NAMALWA (cell line): ENCODE measurements at regions not wholly inside any gene's neighbourhood (a gene's known extent, or its start where the extent isn't known, plus 50 kb on each side); places are given as distances from the start of the nearest gene placed in this dataset.

ENCODE experiments used
- DNase-seq: peaks from one replicate; pipeline ENCODE4 v3.0.0-alpha.2; 2015; ENCODE audit warnings: low spot score

DNA sequence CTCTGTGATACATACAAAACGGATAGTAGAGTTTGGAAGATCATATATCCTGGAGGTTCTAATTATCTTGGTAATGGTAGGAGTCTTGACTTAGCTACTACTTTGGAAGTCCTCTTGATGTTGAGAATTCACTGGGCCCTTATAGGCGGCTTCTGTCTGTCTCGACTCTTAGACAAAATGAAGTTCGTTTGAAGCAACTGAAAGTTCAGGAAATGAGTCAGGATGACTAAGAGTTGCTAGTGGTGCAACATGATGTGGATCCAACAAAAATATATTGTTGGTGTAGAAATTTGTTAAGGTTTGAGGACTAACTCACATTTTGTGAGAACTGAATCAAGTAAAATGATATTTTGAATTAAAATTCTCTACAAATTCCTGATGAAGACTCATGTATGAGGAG, 272.7 kb downstream of the AEBP2 start:
- DNase-seq, result no peak

DNA sequence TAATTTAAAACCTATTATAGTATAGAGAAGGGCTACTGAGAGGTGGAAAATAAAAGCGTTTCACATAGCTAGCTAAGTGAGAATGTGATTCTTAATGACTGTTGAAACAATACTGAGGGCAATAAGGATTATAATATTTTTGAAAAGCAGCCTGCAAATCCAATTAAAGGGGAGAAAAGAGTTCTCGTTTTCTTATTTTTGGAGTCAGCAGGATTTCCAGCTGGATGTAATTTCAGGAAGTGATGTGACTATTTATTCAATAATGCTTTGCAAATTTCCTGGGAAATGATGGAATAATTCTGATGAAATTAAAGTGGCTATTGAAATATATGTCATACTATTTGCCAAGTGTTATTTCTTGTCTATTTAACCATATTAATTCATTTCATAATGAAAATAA, 279.1 kb downstream of the AEBP2 start:
- no peak for DNase-seq

DNA sequence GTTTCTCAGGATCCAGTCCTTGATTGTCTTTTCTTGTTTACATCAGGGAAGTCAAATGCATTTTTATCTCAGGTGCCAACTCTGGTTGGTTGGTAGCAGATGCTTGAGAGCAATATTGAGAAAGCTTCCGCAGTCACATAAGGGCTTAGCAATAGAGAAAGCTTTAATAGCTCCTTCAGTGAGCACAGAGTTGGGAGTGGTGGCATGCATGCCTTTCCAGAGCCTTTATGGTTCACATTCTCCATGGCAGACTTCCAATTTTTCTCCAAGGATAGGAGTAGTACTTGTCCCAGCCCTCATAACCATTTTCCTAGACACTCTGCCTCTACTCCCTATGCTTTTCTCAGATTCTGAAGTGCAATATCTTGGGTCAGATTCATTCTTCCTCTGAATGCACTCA, 280.4 kb downstream of the AEBP2 start:
- no peak for DNase-seq

DNA sequence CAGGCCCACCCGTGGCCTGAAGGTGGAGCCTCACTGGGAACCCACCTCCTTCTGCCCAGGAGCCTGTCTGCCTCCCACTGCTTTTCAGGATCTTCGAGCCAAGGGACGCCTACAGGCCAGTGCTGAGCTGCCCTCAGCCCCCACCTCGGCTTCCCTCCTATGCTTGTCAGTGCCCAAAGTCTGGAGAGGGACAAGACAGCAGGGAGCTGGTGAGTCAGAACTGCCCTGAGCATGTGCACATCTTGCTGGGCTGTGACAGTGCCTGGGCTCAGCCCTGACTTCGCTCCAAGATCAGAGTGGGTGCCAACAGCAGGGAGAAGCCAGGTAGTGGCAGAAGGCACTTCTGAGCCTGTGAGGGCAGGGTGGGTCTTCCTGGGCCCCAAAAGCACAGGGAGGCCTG, 286.8 kb downstream of the AEBP2 start:
- DNase-seq, result no peak

DNA sequence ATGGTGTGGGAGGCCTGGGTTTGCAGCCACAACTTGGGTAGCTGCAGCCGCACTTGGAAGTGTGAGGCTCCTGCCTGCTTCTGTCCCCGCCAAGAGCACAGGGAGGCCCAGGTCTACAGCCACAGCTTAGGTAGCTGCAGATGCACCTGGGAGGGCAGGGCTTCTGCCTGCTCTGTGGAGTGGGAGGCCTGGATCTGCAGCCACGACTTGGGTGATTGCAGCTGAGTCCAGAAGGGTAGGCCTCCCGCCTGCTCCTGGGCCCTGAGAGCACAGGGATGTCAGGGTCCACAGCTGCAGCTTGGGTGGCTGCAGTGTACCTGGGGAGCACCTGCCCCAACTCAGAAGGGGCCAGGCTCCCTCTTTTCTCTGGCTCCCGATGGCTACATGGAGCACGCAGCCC, 287.3 kb downstream of the AEBP2 start:
- no peak for DNase-seq

DNA sequence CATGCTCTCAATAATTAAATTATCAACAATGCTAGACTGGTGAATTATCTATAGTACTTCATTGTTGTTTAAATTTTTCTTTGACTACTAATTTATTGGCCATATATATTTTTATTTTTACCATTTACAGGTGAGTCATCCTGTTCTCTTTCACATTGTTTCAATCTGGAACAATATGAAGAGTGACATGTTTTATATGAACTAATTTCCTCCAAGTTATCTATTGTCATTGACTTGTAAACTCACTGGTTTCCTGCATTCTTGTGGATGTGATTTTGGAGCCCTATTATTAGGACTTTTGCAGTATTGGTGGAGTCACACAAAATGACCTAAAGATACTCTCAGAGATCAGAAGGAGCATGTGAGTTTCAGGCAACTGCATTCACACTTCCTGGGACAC, 297.7 kb downstream of the AEBP2 start:
- DNase-seq, result no peak

DNA sequence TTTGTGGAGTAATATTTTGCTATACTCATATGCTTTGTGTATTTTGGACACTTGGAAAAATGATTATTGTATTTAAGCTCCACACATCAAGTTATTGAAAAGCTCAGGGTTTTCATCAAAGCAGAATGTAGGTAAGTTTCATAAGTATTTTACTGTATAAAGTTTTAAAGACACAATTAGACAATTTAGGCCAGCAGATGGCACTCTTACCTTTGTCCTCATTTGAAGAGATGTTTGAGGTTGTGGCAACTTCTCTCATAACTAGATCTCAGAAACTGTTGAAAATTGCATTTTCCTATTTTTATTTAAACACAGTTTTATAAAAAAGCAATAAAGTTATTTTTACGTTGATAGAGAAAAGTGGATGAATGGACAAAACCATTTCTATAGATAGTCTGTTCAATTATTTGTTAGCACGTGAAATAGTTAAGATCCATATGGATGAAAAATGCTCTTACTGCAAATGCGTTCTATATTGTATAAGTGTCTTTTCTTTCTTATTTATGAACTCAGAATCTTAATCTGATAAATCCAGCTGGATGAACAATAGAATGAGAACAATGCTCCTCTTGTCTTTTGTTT, 300.0 kb downstream of the AEBP2 start:
- DNase-seq, result peak; percentile 71

DNA sequence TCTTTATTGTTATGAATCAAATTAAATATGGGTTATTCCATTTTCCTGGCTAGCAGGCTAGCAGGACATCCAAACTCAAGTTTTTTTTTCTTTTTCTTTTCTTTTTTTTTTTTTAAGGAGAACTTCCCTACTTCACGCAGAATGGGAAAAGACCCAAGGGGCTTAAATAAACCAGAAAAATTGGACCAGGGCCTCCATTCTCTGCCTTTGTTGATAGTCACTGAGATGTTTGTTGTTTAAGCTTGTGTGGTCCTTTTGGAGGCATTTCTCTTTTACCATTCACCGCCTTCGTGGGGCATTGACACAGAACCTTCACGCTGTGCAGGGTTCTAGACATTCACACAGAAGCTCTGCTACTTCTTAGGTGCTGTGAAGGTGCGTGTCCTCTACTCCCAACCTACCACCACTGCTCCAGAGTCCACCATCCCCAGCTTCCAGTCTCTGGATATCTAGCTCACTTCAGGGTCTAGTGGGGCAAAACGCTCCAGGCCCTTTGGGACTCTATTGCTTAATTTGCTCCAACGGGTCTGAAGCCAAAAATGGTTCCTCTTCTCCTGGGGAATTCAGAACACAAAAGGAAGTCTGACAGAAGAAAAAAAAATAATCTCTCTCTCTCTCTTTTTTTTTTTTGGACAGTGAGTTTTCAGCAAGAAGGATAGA, 301.3 kb downstream of the AEBP2 start:
- no peak for DNase-seq

DNA sequence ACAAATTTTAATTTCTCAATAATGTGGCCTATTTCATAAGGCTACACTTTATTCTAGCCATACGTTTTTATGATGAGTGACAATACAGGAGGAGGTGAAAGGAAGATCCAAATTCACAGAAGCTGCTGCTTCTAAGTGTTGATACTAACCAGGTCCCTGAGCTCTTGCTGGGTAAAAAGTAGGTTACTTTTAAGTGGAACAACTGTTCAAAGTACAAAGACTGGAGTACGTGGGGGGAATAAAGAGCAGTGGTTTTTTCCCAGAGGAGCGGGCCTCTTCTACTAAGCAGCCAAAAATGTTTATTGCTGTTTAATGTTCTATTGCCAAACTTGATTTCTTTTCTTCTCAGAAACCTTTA, 301.8 kb downstream of the AEBP2 start:
- no peak for DNase-seq

DNA sequence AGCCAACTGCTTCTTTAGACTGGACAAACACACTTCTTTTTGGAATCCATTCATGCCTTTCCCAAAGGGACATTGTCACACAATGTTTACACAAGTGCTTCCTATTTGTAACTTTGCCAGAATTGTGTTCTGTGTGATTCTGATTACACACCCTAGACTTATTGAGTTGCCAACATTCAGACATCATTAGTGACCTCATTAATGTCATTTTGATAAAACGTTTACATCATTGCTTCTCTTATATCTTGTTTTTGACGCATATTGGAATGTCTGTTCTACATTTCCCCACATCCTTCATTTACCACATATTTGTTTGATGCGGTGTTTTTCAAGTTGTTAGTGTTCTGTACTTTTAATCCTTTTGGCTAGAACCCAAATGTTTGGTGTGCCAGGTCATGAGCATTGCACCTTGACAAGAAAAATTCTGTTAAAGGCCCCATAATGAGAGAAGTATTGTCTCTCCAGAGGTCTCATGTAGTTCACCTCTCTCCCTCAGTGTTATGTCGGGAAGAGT, 305.5 kb downstream of the AEBP2 start:
- DNase-seq, result no peak

DNA sequence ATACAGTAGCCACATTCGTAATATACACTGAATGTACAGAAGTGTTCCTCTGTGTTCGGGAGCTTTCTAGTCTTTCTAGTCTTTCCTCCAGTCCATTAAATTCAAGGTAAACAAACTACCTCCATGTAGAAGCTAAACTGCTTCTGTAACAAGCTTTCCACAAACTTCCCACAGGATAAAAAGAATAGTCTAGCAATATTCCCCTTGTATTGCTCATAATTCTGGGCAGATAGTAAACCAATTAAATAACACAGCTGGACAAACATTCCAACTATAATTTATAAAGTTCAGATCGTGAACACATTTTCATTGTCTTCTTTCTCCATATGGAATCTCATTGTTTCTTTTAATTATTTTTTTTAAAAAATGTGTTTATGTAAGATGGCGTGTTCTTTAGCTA, 307.2 kb downstream of the AEBP2 start:
- DNase-seq, result no peak

DNA sequence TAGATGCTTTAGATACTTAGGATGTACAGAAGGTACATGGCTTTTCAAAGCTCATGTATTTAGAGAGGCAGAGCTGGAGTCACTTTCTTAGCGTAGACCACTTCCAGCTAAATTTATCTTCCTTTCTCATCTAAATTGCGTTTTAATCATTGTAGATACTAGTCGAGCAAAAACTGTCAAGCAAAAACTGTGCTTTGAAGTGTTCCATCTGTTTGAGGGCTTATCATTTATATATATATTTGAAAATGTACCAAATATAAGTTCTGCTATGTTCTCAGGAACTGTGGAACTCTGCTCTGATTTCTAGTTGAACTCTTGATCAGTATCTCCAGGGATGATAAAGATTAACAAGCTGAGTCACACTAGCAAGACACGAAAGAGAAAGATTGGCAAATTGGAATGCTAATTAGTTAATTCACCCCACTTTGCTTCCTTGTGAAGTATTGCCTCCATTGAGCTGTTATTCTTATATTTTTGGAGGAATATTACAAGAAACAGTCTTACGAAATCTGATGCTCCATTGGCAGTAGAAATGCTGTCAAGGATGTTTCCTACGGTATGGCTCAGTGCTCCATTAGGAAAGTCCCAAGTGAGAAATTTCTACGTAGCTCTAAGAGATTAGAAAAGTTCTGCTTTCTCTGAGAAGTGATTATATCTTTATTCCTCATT, 310.7 kb downstream of the AEBP2 start:
- DNase-seq, result no peak

DNA sequence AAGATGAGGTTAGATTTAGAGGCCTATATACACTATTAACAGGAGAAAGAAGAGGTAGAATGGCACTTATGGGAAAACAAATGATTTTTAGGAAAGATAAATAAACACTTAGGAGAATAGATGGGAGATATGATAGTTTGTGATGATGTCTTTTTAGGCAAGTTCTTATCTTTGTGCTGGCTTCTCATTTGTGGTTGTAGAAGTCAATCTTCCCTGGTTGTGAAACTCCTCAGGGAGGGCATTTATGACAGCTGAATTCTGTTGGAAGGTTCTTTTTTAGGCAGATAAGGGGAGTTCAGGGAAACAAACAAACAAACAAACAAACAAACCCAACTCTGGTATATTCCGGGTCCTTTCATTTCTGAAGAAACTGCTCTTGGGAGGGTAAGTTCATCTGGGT, 311.8 kb downstream of the AEBP2 start:
- no peak for DNase-seq

DNA sequence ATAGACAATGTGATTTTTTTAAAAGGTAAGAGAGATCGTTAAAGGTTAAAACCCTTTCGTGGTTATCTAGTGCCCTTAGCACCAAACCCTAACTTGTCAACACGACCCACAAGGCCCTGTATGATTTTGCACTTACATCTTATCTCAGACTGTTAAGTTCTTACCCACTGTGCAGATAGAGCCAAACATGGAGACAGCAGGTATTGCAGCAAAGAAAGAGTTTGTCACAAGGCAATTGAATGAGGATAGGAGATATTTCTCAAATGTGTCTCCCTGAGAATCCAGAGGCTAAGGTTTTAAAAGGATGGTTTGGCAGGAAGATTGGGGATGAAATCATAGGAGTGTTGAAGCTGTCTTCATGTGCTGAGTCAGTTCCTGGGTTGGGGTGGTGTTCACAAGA, 313.4 kb downstream of the AEBP2 start:
- DNase-seq, result no peak

DNA sequence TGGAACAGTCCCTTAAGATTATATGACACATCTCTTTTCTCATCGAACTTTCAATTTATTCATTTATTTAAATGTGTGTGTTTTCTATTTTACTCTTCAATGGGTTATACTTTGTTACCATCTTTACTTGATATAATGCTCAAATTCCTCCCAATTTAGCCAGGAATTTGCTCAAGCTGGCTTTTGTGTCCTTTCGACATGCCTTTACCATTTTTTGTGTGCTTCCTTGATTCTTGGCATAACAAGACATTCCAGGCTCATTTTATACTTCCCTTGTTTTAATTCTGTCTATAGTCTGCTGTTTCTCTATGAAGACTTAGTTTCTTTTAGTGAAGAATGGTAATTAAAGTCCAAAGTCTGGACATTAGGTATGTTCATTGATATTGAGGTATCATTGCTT, 315.8 kb downstream of the AEBP2 start:
- no peak for DNase-seq

DNA sequence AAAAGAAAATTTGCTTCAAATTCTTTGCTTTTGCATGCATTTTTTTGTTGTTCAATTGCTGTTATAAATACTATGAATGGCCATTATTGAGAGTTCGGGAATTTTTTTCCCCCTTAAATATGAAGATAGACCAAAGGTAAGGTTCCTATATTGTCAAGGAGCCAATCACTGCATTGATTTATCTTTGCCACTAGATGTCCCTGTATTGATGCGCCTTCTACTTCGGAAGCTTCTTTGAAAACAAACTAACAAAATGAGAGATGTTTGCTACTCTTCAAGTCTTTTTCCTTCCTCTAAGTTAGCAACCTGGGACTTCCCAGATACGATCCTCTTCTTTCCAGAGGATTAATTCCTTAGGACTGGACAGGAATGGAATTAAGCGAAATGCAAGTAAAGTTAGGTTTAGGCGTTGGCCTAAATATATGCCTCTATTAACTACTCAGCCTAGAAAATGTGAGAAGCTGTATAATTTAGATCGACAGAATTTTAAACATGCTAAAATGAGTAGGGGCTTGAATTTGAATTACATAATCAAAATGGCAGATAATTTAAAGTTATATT, 318.1 kb downstream of the AEBP2 start:
- DNase-seq, result peak; percentile 43

DNA sequence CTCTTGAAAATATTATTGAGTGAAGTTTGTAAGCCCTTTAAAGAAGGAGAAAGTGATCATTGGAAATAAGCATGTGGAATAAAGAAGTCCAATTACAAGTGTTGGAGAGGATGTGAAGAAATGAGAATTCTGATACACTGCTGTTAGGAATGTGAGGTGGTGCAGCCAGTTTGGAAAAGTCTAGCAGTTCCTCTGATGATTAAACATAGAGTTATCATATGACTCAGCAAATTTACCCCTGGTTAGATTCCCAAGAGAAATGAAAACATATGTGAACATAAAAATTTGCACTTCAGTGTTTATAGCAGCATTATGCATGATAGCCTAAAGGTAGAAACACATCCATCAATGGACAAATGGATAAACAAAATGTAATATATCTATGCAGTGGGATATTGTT, 319.9 kb downstream of the AEBP2 start:
- no peak for DNase-seq

DNA sequence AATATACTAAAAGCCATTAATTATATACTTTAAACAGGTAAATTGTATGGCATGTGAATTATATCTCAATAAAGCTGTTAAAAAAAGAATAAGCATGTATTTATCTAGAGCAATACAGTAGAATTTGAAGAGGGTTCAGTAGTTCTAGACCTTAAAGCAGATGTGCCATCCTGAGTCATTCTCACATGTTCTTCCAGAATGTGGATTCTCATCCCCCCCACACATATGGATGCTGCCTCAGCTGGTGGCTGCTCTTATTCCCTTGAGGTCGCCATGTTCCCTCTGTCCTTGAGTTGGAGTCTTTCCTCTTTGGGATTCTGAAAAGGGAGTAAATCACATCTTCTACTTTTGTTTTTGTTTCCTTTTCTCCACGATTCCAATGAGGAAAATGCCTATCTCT, 321.3 kb downstream of the AEBP2 start:
- DNase-seq, result no peak

DNA sequence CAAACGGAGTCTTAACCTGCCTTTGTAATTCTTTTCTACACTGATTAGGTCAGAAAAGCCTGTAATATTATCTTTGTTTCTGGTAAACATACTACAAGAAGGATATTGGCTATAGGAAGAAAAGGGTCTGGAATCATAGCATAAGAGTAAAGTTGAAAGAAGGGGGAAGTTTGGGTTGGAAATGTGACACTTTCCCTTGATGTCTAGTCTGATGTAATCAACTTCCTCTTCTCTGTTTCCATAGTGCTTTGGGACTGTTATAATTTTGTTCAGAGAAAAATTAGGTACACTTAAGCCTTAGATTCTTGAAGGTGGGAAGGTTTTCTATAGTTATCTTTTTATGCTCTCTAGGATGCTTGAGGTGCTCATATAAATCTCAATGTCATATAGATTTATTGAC, 322.2 kb downstream of the AEBP2 start:
- DNase-seq, result no peak

DNA sequence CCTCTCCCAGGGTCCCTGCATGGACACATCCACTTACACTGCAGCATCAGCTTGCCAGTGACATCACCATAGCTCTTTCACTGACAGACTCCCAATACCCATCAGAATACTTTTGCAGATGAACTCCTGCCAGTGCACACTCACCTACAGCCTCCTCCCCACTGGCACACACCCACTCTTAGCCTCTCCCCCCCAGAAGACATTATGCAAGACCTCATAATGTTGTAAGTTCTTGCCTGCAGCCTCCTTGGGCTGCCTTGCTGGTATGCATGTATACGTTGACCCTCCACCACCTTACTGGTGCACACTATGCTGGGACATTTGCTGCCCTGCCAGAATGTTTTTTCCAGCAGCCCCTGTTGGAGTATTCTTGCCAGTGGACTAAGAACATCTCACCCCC, 324.2 kb downstream of the AEBP2 start:
- no peak for DNase-seq

DNA sequence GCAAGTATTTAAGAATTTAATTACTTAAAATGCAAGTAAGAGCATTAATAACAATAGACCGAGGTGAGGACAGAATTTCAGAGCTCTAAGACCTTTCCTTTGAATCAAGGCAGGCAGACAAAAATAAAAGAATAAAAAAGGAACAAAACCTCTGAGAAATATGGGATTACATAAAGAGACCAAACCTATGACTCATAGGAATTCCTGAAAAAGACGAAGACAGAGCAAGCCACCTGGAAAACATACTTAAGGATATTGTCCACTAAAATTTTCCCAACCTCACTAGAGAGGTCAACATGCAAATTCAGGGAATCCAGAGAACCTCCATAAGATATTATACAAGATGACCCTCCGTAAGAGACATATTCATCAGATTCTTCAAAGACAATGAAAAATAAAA, 325.1 kb downstream of the AEBP2 start:
- no peak for DNase-seq

DNA sequence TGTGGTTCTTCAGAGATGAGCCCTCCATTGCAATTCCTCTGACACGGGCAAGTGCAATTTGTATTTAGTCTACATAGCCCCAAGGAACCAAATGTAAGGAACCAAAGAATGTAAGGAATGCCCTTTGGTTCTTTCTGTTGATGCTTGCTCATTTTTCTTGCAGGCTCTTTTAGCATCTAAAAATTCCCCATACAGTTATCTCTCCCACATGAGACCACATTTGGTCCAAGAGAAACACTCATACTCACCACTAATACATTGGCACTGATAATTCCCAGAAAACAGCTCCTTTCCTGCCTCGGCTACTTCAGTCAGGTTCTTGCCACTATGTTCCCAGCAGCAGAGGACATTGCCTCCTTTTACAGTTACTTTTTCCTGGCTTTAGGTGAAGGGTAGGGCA, 332.6 kb downstream of the AEBP2 start:
- DNase-seq, result no peak

DNA sequence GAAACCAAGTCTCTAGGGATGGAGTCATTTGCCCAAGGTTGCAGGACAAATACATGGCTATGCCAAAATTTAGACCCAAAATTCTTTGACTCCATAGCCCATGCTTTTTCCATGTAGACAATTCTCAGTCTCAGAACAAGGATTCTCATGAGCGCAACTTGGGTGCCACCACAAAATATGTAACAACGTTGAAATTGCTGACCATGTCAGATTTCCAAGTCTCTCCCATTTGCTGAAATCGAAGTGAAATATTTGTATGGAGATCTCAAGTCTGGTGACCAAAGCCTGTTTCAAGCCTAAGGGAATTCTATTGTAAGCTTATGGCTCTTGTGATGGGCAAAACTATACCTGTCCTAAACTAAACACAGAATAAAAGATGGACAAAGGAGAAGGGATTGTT, 333.5 kb downstream of the AEBP2 start:
- no peak for DNase-seq
